SU-DHL-6 (cell line): ENCODE measurements at regions not wholly inside any gene's neighbourhood (a gene's known extent, or its start where the extent isn't known, plus 50 kb on each side); places are given as distances from the start of the nearest gene placed in this dataset.

Experiments
- H2AFZ ChIP-seq: fragments of 200-600 bp; sonication (generic); 2 replicates; pipeline ENCODE4 v1.6.1; 2014; ENCODE audit warnings: low read depth, mild to moderate bottlenecking, moderate library complexity, mixed read lengths, antibody characterized with exemption, low read length; ENCODE audit not compliant: severe bottlenecking
- H3F3A ChIP-seq: fragments of 200-600 bp; shearing (Covaris generic); 2 replicates; pipeline ENCODE4 v1.6.0; 2016; ENCODE audit warnings: antibody characterized with exemption, mild to moderate bottlenecking; ENCODE audit not compliant: insufficient read depth
- H3K27ac ChIP-seq: fragments of 200-600 bp; sonication (generic); 2 replicates; pipeline ENCODE4 v1.5.1; 2016; ENCODE audit warnings: low read depth, mild to moderate bottlenecking, low read length, moderate library complexity, mixed read lengths
- H3K27me3 ChIP-seq: fragments of 200-600 bp; sonication (generic), shearing (Covaris generic); 2 replicates; pipeline ENCODE4 v1.6.0; 2014; ENCODE audit warnings: mild to moderate bottlenecking, low read length
- H3K36me3 ChIP-seq: fragments of 200-600 bp; sonication (generic); 2 replicates; pipeline ENCODE4 v1.6.1; 2014; ENCODE audit warnings: mild to moderate bottlenecking, low read length, mixed read lengths
- H3K4me2 ChIP-seq: fragments of 300-600, 200-600 bp; shearing (Covaris generic), sonication (generic); 2 replicates; pipeline ENCODE4 v1.6.0; 2014; ENCODE audit warnings: low read length, low read depth, mild to moderate bottlenecking; ENCODE audit not compliant: poor library complexity, severe bottlenecking
- H3K4me3 ChIP-seq: fragments of 200-600 bp; sonication (generic); 2 replicates; pipeline ENCODE4 v1.5.1; 2014; ENCODE audit warnings: antibody characterized with exemption, low read length, mild to moderate bottlenecking, mixed read lengths; ENCODE audit not compliant: insufficient read depth, poor library complexity, severe bottlenecking
- H3K79me2 ChIP-seq: fragments of 200-600 bp; sonication (generic); 2 replicates; pipeline ENCODE4 v1.6.1; 2014; ENCODE audit warnings: mild to moderate bottlenecking, low read length, moderate library complexity; ENCODE audit not compliant: insufficient read depth
- H3K9ac ChIP-seq: fragments of 200-600 bp; sonication (generic); 2 replicates; pipeline ENCODE4 v1.7.0; 2014; ENCODE audit warnings: mild to moderate bottlenecking, low read length
- H3K9me2 ChIP-seq: fragments of 200-600 bp; sonication (generic); replicated peaks from 2 replicates; pipeline ENCODE4 v1.6.1; 2014; ENCODE audit warnings: low read length; ENCODE audit not compliant: insufficient read depth
- H3K9me3 ChIP-seq: fragments of 200-600 bp; sonication (generic); 2 replicates; pipeline ENCODE4 v1.6.1; 2014; ENCODE audit warnings: low read length, mixed read lengths; ENCODE audit not compliant: insufficient read depth
- H4K20me1 ChIP-seq: fragments of 200-600 bp; sonication (generic); 2 replicates; pipeline ENCODE4 v1.6.1; 2014; ENCODE audit warnings: low read depth, mild to moderate bottlenecking, antibody characterized with exemption, low read length, moderate library complexity, mixed read lengths
- CTCF ChIP-seq: fragments of 200-600 bp; sonication (generic); IDR thresholded peaks from one replicate; pipeline ENCODE4 v1.5.1; 2017; ENCODE audit warnings: antibody characterized with exemption, mild to moderate bottlenecking, low read length, moderate library complexity; ENCODE audit not compliant: insufficient read depth, poor library complexity, severe bottlenecking
- EZH2phosphoT487 ChIP-seq: fragments of 200-600 bp; sonication (generic), shearing (Covaris generic); conservative IDR thresholded peaks from 2 replicates; pipeline ENCODE4 v1.6.1; 2018; ENCODE audit warnings: mild to moderate bottlenecking, antibody characterized with exemption, low read length, moderate library complexity, mixed read lengths

- no peak overlapping the region for H3K4me3 ChIP-seq
- no peak overlapping the region for H3K9ac ChIP-seq
- no peaks in the 10 kb centered on the region for H3F3A ChIP-seq
- no peak for TF ChIP-seq CTCF
- no peak for TF ChIP-seq EZH2phosphoT487
- H3K79me2 ChIP-seq = no peaks in the 10 kb centered on the region
- no peak overlapping the region for H3K27ac ChIP-seq
- no peaks in the 10 kb centered on the region for H3K9me2 ChIP-seq
- H3K9me3 ChIP-seq = no peaks in the 10 kb centered on the region
- no peak overlapping the region for H3K4me2 ChIP-seq
- no peak overlapping the region for H2AFZ ChIP-seq
- H4K20me1 ChIP-seq = no peaks in the 10 kb centered on the region
- no peaks in the 10 kb centered on the region for H3K27me3 ChIP-seq
- H3K36me3 ChIP-seq = no peaks in the 10 kb centered on the region
Measured at GRCh38 chr5:68433526-68433922, 218.0 kb downstream of the PIK3R1 start.

- H3K27me3 ChIP-seq = no peaks in the 10 kb centered on the region
- H3K79me2 ChIP-seq = no peaks in the 10 kb centered on the region
- no peak overlapping the region for H2AFZ ChIP-seq
- H3K4me2 ChIP-seq = no peak overlapping the region
- H3K9ac ChIP-seq = no peak overlapping the region
- TF ChIP-seq EZH2phosphoT487 (no peak), CTCF (no peak)
- H3F3A ChIP-seq = no peaks in the 10 kb centered on the region
- no peaks in the 10 kb centered on the region for H4K20me1 ChIP-seq
- no peak overlapping the region for H3K27ac ChIP-seq
- H3K36me3 ChIP-seq = no peaks in the 10 kb centered on the region
- no peak overlapping the region for H3K4me3 ChIP-seq
- no peaks in the 10 kb centered on the region for H3K9me3 ChIP-seq
- no peaks in the 10 kb centered on the region for H3K9me2 ChIP-seq
Measured at GRCh38 chr5:68433923-68434879, 218.6 kb downstream of the PIK3R1 start.

- Histone ChIP-seq H4K20me1 (no peaks in the 10 kb centered on the region), H3K27ac (no peak overlapping the region), H3K27me3 (no peaks in the 10 kb centered on the region), H3K4me2 (no peak overlapping the region), H2AFZ (no peak overlapping the region), H3F3A (no peaks in the 10 kb centered on the region), H3K4me3 (no peak overlapping the region), H3K79me2 (no peaks in the 10 kb centered on the region), H3K9me3 (no peaks in the 10 kb centered on the region), H3K36me3 (no peaks in the 10 kb centered on the region), H3K9me2 (no peaks in the 10 kb centered on the region), H3K9ac (no peak overlapping the region)
- TF ChIP-seq CTCF (no peak), EZH2phosphoT487 (no peak)
Measured at GRCh38 chr5:68435611-68436010, 220.1 kb downstream of the PIK3R1 start.
